Ovary (tissue), 7 donors: ENCODE measurements at regions not wholly inside any gene's neighbourhood (a gene's known extent, or its start where the extent isn't known, plus 50 kb on each side); places are given as distances from the start of the nearest gene placed in this dataset.

Experiments
- DNase-seq, 5 donors: peaks; one replicate each; pipeline ENCODE4 v3.0.0-alpha.2; 2019 to 2020
- H3K27ac ChIP-seq, 2 donors: fragments of 200-600 bp; one replicate each; pipeline versions ENCODE4 v1.5.1 to v1.8.0; 2019 to 2022
- H3K27me3 ChIP-seq: fragments of 200-600 bp; one replicate; pipeline ENCODE4 v1.8.0; 2022
- H3K36me3 ChIP-seq: fragments of 200-600 bp; sonication (generic); one replicate; pipeline ENCODE4 v1.5.1; 2019
- H3K4me1 ChIP-seq: one replicate; pipeline ENCODE4 v1.8.1; 2013; ENCODE audit warnings: mild to moderate bottlenecking, moderate library complexity; ENCODE audit not compliant: insufficient read depth
- H3K4me3 ChIP-seq: fragments of 200-600 bp; sonication (generic); one replicate; pipeline ENCODE4 v1.5.1; 2017
- H3K9me3 ChIP-seq, 2 donors: fragments of 200-600 bp in 1 of 2; sonication (generic) in 1 of 2; one replicate each; pipeline versions ENCODE4 v1.5.1 to v1.8.1; 2013 to 2019; ENCODE audit warnings: mild to moderate bottlenecking in 1 of 2, moderate library complexity in 1 of 2
- CTCF ChIP-seq, 3 donors: fragments of 450-650 bp in 2 of 3; fragments of 200-600 bp in 1 of 3; IDR thresholded peaks; one replicate each; pipeline versions ENCODE4 v1.5.1 to v1.8.0; 2016 to 2022; ENCODE audit warnings: antibody characterized with exemption in 3 of 3, mild to moderate bottlenecking in 1 of 3
- EP300 ChIP-seq: sonication (generic); formaldehyde crosslinking; IDR thresholded peaks from one replicate; pipeline ENCODE4 v1.6.1; 2017; ENCODE audit warnings: antibody characterized with exemption
- POLR2A ChIP-seq: fragments of 450-650 bp; IDR thresholded peaks from one replicate; pipeline ENCODE4 v1.6.1; 2017; ENCODE audit warnings: antibody characterized with exemption, mild to moderate bottlenecking, moderate library complexity
- WGBS, 3 donors: extraction: QIAGEN DNeasy Blood & Tissue Kit in 1 of 3; methylation state at CpG; one replicate each; pipeline versions ENCODE4 v1.1.5 to v1.1.7; 2013 to 2017; 5-methylcytosine and 5-hydroxymethylcytosine counted together
- intact Hi-C, 4 donors: fragments of 100-400 bp; cut with DNase I; formaldehyde crosslinking; loops; one replicate each; pipeline versions ENCODE4 v1.11.0 to v1.15.1; 2022 to 2023
- donor health status: DM: no; HTN: no; CAD: no; lungs with moderate emphysema.
- donor health status: DM: no; HTN: no; CAD: no.
- donor health status: Bipolar disorder and iron deficiency.
- donor health status: DM: no; HTN: no; CAD: no.
- donor health status: DM: yes; HTN: yes; CAD: no.

- Histone ChIP-seq H3K4me1 (no peaks in the 10 kb centered on the region), H3K27ac (no peak overlapping the region), H3K27me3 (no peaks in the 10 kb centered on the region), H3K4me3 (no peak overlapping the region), H3K9me3 (no peaks in the 10 kb centered on the region), H3K36me3 (no peaks in the 10 kb centered on the region)
- intact Hi-C loops = no loop called here
- TF ChIP-seq CTCF (IDR thresholded peaks at IDR 0.05) (no peak), POLR2A (no peak), EP300 (no peak)
- 91 to 94% (median 93%) methylated on average over 3 of the region's 3 CpGs for WGBS, 3 donors
- no peak for DNase-seq
Observed at GRCh38 chr2:74762789-74763188, 71.1 kb upstream of the HK2 start.

GRCh38 chr2:74763962-74764428, 69.9 kb upstream of the HK2 start:
- DNase-seq = no peak
- intact Hi-C loops = no loop called here
- no peak overlapping the region for H3K27ac ChIP-seq

GRCh38 chr2:74764429-74765272, 69.3 kb upstream of the HK2 start:
- Histone ChIP-seq H3K4me3 (no peak overlapping the region), H3K27me3 (no peaks in the 10 kb centered on the region), H3K36me3 (no peaks in the 10 kb centered on the region), H3K4me1 (no peaks in the 10 kb centered on the region), H3K27ac (no peak overlapping the region), H3K9me3 (no peaks in the 10 kb centered on the region)
- WGBS, 3 donors = 75 to 81% (median 79%) methylated on average over 5 of the region's 5 CpGs
- TF ChIP-seq POLR2A = no peak
- TF ChIP-seq CTCF (IDR thresholded peaks at IDR 0.05) = no peak
- TF ChIP-seq EP300 = no peak
- no peak for DNase-seq
- intact Hi-C loops = no loop called here

More at GRCh38 chr2:74763962-74764428, 69.9 kb upstream of the HK2 start:
- Histone ChIP-seq H3K4me1 (no peaks in the 10 kb centered on the region), H3K27me3 (no peaks in the 10 kb centered on the region), H3K9me3 (no peaks in the 10 kb centered on the region), H3K4me3 (no peak overlapping the region), H3K36me3 (no peaks in the 10 kb centered on the region)
- TF ChIP-seq CTCF (IDR thresholded peaks at IDR 0.05) (no peak), POLR2A (no peak), EP300 (no peak)

- H3K9me3 ChIP-seq = no peaks in the 10 kb centered on the region
- WGBS, 3 donors = 89 to 98% (median 93%) methylated on average over 3 of the region's 3 CpGs
- no peaks in the 10 kb centered on the region for H3K27me3 ChIP-seq
- no peak overlapping the region for H3K27ac ChIP-seq
- no peak for DNase-seq
- H3K4me3 ChIP-seq = no peak overlapping the region
- no peaks in the 10 kb centered on the region for H3K36me3 ChIP-seq
- H3K4me1 ChIP-seq = no peaks in the 10 kb centered on the region
- TF ChIP-seq EP300 (no peak), POLR2A (no peak), CTCF (IDR thresholded peaks at IDR 0.05) (no peak)
- intact Hi-C loops = no loop called here
Observed at GRCh38 chr2:74766780-74767179, 67.1 kb upstream of the HK2 start.
